Ascending aorta (tissue), 2 donors: ENCODE measurements at regions not wholly inside any gene's neighbourhood (a gene's known extent, or its start where the extent isn't known, plus 50 kb on each side); places are given as distances from the start of the nearest gene placed in this dataset.

Experiments used
- DNase-seq, 2 donors: peaks; one replicate each; pipeline ENCODE4 v3.0.0-alpha.2; 2019; ENCODE audit warnings: low spot score in 2 of 2
- H3K27ac ChIP-seq, 2 donors: fragments of 200-600 bp; sonication (generic); one replicate each; pipeline ENCODE4 v1.5.1; 2016 to 2017; ENCODE audit warnings: mild to moderate bottlenecking in 1 of 2
- H3K27me3 ChIP-seq: fragments of 200-600 bp; sonication (generic); one replicate; pipeline ENCODE4 v1.5.1; 2017
- H3K36me3 ChIP-seq, 2 donors: fragments of 200-600 bp; sonication (generic); one replicate each; pipeline ENCODE4 v1.5.1; 2016
- H3K4me1 ChIP-seq, 2 donors: fragments of 200-600 bp; sonication (generic); one replicate each; pipeline ENCODE4 v1.5.1; 2016 to 2017; ENCODE audit warnings: mild to moderate bottlenecking in 1 of 2
- H3K4me3 ChIP-seq, 2 donors: fragments of 200-600 bp; sonication (generic); one replicate each; pipeline ENCODE4 v1.5.1; 2016 to 2017; ENCODE audit warnings: mild to moderate bottlenecking in 1 of 2
- H3K9me3 ChIP-seq, 2 donors: fragments of 200-600 bp; sonication (generic); one replicate each; pipeline ENCODE4 v1.5.1; 2016
- CTCF ChIP-seq, 3 experiments: fragments of 200-600 bp in 2 of 3; fragments of 450-650 bp in 1 of 3; sonication (generic) in 2 of 3; IDR thresholded peaks; one replicate each; pipeline ENCODE4 v1.5.1; 2016 to 2019; ENCODE audit warnings: antibody characterized with exemption in 3 of 3, mild to moderate bottlenecking in 1 of 3, moderate library complexity in 1 of 3
- intact Hi-C: fragments of 100-400 bp; cut with DNase I; formaldehyde crosslinking; loops from one replicate; pipeline ENCODE4 v1.15.1; 2023

GRCh38 chr16:48836067-48836466 is 226.1 kb upstream of the N4BP1 start:
- Histone ChIP-seq H3K27ac (no peak overlapping the region), H3K4me3 (no peak overlapping the region), H3K36me3 (no peaks in the 10 kb centered on the region), H3K27me3 (no peaks in the 10 kb centered on the region), H3K4me1 (no peaks in the 10 kb centered on the region), H3K9me3 (no peaks in the 10 kb centered on the region)
- no peak for TF ChIP-seq CTCF (IDR thresholded peaks at IDR 0.05)
- no peak for DNase-seq
- intact Hi-C loops, result no loop called here

- Histone ChIP-seq H3K36me3 (no peaks in the 10 kb centered on the region), H3K4me1 (no peaks in the 10 kb centered on the region)
- intact Hi-C loops, result no loop called here
Observed at GRCh38 chr16:48834576-48834975, 224.6 kb upstream of the N4BP1 start.

GRCh38 chr16:48833461-48833860 is 223.5 kb upstream of the N4BP1 start:
- DNase-seq, result no peak
- no peak for TF ChIP-seq CTCF (IDR thresholded peaks at IDR 0.05)
- H3K27ac ChIP-seq, result no peak overlapping the region
- intact Hi-C loops, result no loop called here
- H3K27me3 ChIP-seq, result no peaks in the 10 kb centered on the region
- H3K36me3 ChIP-seq, result no peaks in the 10 kb centered on the region
- no peaks in the 10 kb centered on the region for H3K9me3 ChIP-seq
- H3K4me1 ChIP-seq, result no peaks in the 10 kb centered on the region
- no peak overlapping the region for H3K4me3 ChIP-seq

More at GRCh38 chr16:48834576-48834975, 224.6 kb upstream of the N4BP1 start:
- H3K9me3 ChIP-seq, result no peaks in the 10 kb centered on the region
- no peak overlapping the region for H3K4me3 ChIP-seq
- TF ChIP-seq CTCF (IDR thresholded peaks at IDR 0.05), result no peak
- no peak for DNase-seq
- H3K27me3 ChIP-seq, result no peaks in the 10 kb centered on the region
- H3K27ac ChIP-seq, result no peak overlapping the region

- no peak overlapping the region for H3K27ac ChIP-seq
- DNase-seq, result no peak
- no peak overlapping the region for H3K4me3 ChIP-seq
- intact Hi-C loops, result no loop called here
- H3K36me3 ChIP-seq, result no peaks in the 10 kb centered on the region
- no peaks in the 10 kb centered on the region for H3K4me1 ChIP-seq
- no peaks in the 10 kb centered on the region for H3K27me3 ChIP-seq
- H3K9me3 ChIP-seq, result no peaks in the 10 kb centered on the region
- no peak for TF ChIP-seq CTCF (IDR thresholded peaks at IDR 0.05)
Observed at GRCh38 chr16:48831076-48831722, 221.2 kb upstream of the N4BP1 start.

- no peak for DNase-seq
- H3K27ac ChIP-seq, result no peak overlapping the region
- no peaks in the 10 kb centered on the region for H3K27me3 ChIP-seq
- no peaks in the 10 kb centered on the region for H3K9me3 ChIP-seq
- TF ChIP-seq CTCF (IDR thresholded peaks at IDR 0.05), result no peak
- intact Hi-C loops, result no loop called here
- H3K4me1 ChIP-seq, result no peaks in the 10 kb centered on the region
- no peaks in the 10 kb centered on the region for H3K36me3 ChIP-seq
- H3K4me3 ChIP-seq, result no peak overlapping the region
Observed at GRCh38 chr16:48829336-48830310, 219.6 kb upstream of the N4BP1 start.
